Fibroblast of lung (primary cell): ENCODE measurements at regions not wholly inside any gene's neighbourhood (a gene's known extent, or its start where the extent isn't known, plus 50 kb on each side); places are given as distances from the start of the nearest gene placed in this dataset.

ENCODE experiments used
- DNase-seq, 2 donors: peaks; one replicate each; pipeline versions ENCODE4 v3.0.0 to v3.0.0-alpha.2; 2010; ENCODE audit warnings: low read depth in 2 of 2
- H2AFZ ChIP-seq: 2 replicates; pipeline ENCODE4 v1.5.1; 2012; ENCODE audit warnings: low read length, control low read depth, inconsistent platforms
- H3K27ac ChIP-seq: 2 replicates; pipeline ENCODE4 v1.5.1; 2011; ENCODE audit warnings: low read length, control low read depth; ENCODE audit not compliant: insufficient read depth
- H3K27me3 ChIP-seq: 2 replicates; pipeline ENCODE4 v1.5.1; 2011; ENCODE audit warnings: mild to moderate bottlenecking, low read length; ENCODE audit not compliant: control insufficient read depth, insufficient read depth
- H3K36me3 ChIP-seq: 2 replicates; pipeline ENCODE4 v1.5.1; 2011; ENCODE audit warnings: low read length; ENCODE audit not compliant: control insufficient read depth, insufficient read depth
- H3K4me1 ChIP-seq: 2 replicates; pipeline ENCODE4 v1.5.1; 2011; ENCODE audit warnings: low read length; ENCODE audit not compliant: control insufficient read depth, insufficient read depth; ENCODE audit errors: extremely low read depth
- H3K4me2 ChIP-seq: 2 replicates; pipeline ENCODE4 v1.5.1; 2011; ENCODE audit warnings: low read length, control low read depth; ENCODE audit not compliant: insufficient read depth; ENCODE audit errors: extremely low read depth
- H3K4me3 ChIP-seq, 4 experiments: fragments of 200-600 bp in 1 of 4; sonication (generic) in 1 of 4; replicated peaks in 1 of 4; 2 replicates each; pipeline ENCODE4 v1.5.1; 2011 to 2016; ENCODE audit warnings: low read length in 4 of 4, low read depth in 3 of 4, mild to moderate bottlenecking in 3 of 4, control low read depth in 2 of 4, inconsistent platforms in 1 of 4, mixed read lengths in 1 of 4; ENCODE audit not compliant: insufficient read depth in 1 of 4; ENCODE audit errors: control extremely low read depth in 1 of 4
- H3K79me2 ChIP-seq: 2 replicates; pipeline ENCODE4 v1.5.1; 2012; ENCODE audit warnings: mild to moderate bottlenecking, low read length, inconsistent platforms; ENCODE audit not compliant: control insufficient read depth, insufficient read depth
- H3K9ac ChIP-seq: 2 replicates; pipeline ENCODE4 v1.5.1; 2011; ENCODE audit warnings: mild to moderate bottlenecking, low read length, control low read depth; ENCODE audit not compliant: insufficient read depth
- H3K9me3 ChIP-seq: 2 replicates; pipeline ENCODE4 v1.5.1; 2012; ENCODE audit warnings: low read depth, low read length; ENCODE audit not compliant: control insufficient read depth, insufficient read depth
- H4K20me1 ChIP-seq: 2 replicates; pipeline ENCODE4 v1.5.1; 2011; ENCODE audit warnings: low read length; ENCODE audit not compliant: control insufficient read depth, insufficient read depth; ENCODE audit errors: extremely low read depth
- CTCF ChIP-seq, 2 donors: IDR thresholded peaks in 1 of 2; conservative IDR thresholded peaks in 1 of 2; 1 replicate in 1 of 2; 2 replicates in 1 of 2; pipeline ENCODE4 v1.5.1; 2011 to 2012; ENCODE audit warnings: low read length in 2 of 2, control low read depth in 1 of 2, inconsistent platforms in 1 of 2, low read depth in 1 of 2, mild to moderate bottlenecking in 1 of 2
- EZH2 ChIP-seq: IDR thresholded peaks from 2 replicates; pipeline ENCODE4 v1.5.1; 2012; ENCODE audit warnings: low read length, control low read depth, mild to moderate bottlenecking; ENCODE audit errors: missing control alignments

DNA sequence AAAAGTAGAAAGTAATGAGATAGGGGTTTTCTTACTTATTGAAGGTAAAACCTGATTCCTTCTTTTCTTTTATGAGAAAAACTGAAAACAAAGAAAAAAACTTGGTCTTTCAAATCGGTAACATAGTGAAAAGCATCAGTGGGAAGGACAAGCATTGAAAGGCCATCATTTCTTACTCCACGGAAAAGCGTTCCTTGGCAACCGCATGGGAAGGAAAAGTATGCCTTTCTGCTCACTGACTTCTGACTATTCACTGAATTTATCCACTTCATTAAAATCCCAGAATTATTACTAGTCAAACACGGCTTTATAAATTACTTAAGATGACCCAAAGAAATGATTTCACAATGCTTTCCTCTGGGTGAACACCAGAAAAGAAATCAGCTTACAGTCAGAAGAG lies 646.7 kb downstream of the TLL1 start:
- no peaks in the 10 kb centered on the region for H3K9me3 ChIP-seq
- no peaks in the 10 kb centered on the region for H3K79me2 ChIP-seq
- no peak overlapping the region for H2AFZ ChIP-seq
- no peaks in the 10 kb centered on the region for H3K4me1 ChIP-seq
- H3K36me3 ChIP-seq = no peaks in the 10 kb centered on the region
- H3K4me3 ChIP-seq = no peak overlapping the region
- no peaks in the 10 kb centered on the region for H3K27me3 ChIP-seq
- H3K9ac ChIP-seq = no peak overlapping the region
- no peak overlapping the region for H3K27ac ChIP-seq
- DNase-seq = no peak
- no peaks in the 10 kb centered on the region for H4K20me1 ChIP-seq
- H3K4me2 ChIP-seq = no peak overlapping the region
- TF ChIP-seq CTCF (conservative IDR thresholded peaks at IDR 0.05 in 1 of 2, IDR thresholded peaks at IDR 0.05 in 1 of 2; ENCODE audit: low read depth in 1 of 2, low read length in 2 of 2) (no peak), EZH2 (no peak)

- Histone ChIP-seq H3K9me3 (no peaks in the 10 kb centered on the region), H3K79me2 (no peaks in the 10 kb centered on the region), H3K4me3 (no peak overlapping the region), H3K27me3 (no peaks in the 10 kb centered on the region), H3K9ac (no peak overlapping the region), H3K36me3 (no peaks in the 10 kb centered on the region), H3K4me2 (no peak overlapping the region), H2AFZ (no peak overlapping the region), H3K27ac (no peak overlapping the region), H4K20me1 (no peaks in the 10 kb centered on the region), H3K4me1 (no peaks in the 10 kb centered on the region)
- no peak for TF ChIP-seq CTCF (conservative IDR thresholded peaks at IDR 0.05 in 1 of 2, IDR thresholded peaks at IDR 0.05 in 1 of 2; ENCODE audit: low read depth in 1 of 2, low read length in 2 of 2)
- DNase-seq = peak; percentile 1 to 77
Measured at GRCh38 chr4:166527500-166527899, 654.5 kb downstream of the TLL1 start.

DNA sequence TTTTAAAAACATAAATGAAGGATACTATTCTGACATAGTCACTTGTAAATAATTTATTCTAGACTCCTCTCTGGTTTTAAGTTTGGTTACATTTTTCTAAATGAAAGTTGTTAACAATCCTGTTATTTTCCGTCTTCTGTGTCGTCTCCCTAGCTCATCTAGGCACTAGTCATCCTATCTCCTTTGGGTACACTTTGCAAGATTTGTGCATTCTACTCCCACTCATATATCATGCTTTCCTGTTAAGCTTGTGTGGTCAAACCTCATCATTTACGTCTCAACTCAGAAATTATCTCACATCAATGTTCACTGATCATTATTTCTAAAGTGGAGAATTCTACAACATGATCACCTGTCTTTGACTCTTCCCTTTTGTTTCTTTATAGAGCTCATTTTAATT lies 658.7 kb downstream of the TLL1 start:
- H4K20me1 ChIP-seq = no peaks in the 10 kb centered on the region
- no peaks in the 10 kb centered on the region for H3K27me3 ChIP-seq
- DNase-seq = no peak
- no peak overlapping the region for H3K4me2 ChIP-seq
- H3K79me2 ChIP-seq = no peaks in the 10 kb centered on the region
- H3K9me3 ChIP-seq = no peaks in the 10 kb centered on the region
- H3K9ac ChIP-seq = no peak overlapping the region
- no peak overlapping the region for H3K27ac ChIP-seq
- no peaks in the 10 kb centered on the region for H3K36me3 ChIP-seq
- no peak overlapping the region for H3K4me3 ChIP-seq
- H2AFZ ChIP-seq = no peak overlapping the region
- no peak for TF ChIP-seq EZH2
- TF ChIP-seq CTCF (conservative IDR thresholded peaks at IDR 0.05 in 1 of 2, IDR thresholded peaks at IDR 0.05 in 1 of 2; ENCODE audit: low read depth in 1 of 2, low read length in 2 of 2) = no peak
- H3K4me1 ChIP-seq = no peaks in the 10 kb centered on the region
